ENCODE measurements at regions not wholly inside any gene's neighbourhood (a gene's known extent, or its start where the extent isn't known, plus 50 kb on each side); places are given as distances from the start of the nearest gene placed in this dataset.

GRCh38 chr6:14804001-14804784, 441.7 kb upstream of the JARID2 start:
- DNase-seq = peak; percentile 78

- peak; percentile 98 for DNase-seq
These were observed 441.1 kb upstream of the JARID2 start for GRCh38 chr6:14804785-14805210.

GRCh38 chr6:14806101-14806500, 439.8 kb upstream of the JARID2 start:
- no peak for DNase-seq

GRCh38 chr6:14807130-14807529, 438.7 kb upstream of the JARID2 start:
- DNase-seq = no peak

GRCh38 chr6:14807971-14808370, 437.9 kb upstream of the JARID2 start:
- DNase-seq = no peak

GRCh38 chr6:14810021-14810420, 435.8 kb upstream of the JARID2 start:
- DNase-seq = no peak

- DNase-seq = no peak
These were observed 434.0 kb upstream of the JARID2 start for GRCh38 chr6:14811775-14812428.

- DNase-seq = no peak
These were observed 431.9 kb upstream of the JARID2 start for GRCh38 chr6:14814016-14814415.

- DNase-seq = no peak
These were observed 429.6 kb upstream of the JARID2 start for GRCh38 chr6:14816116-14816859.

- DNase-seq = peak; percentile 83
These were observed 428.8 kb upstream of the JARID2 start for GRCh38 chr6:14817074-14817473.

GRCh38 chr6:14818422-14818884, 427.4 kb upstream of the JARID2 start:
- peak; percentile 97 for DNase-seq

- DNase-seq = peak; percentile 64
These were observed 426.9 kb upstream of the JARID2 start for GRCh38 chr6:14819001-14819400.

- peak; percentile 45 for DNase-seq
These were observed 425.9 kb upstream of the JARID2 start for GRCh38 chr6:14819840-14820420.

GRCh38 chr6:14822012-14822553, 423.8 kb upstream of the JARID2 start:
- no peak for DNase-seq

- DNase-seq = no peak
These were observed 423.2 kb upstream of the JARID2 start for GRCh38 chr6:14822679-14823078.

GRCh38 chr6:14824060-14824459, 421.8 kb upstream of the JARID2 start:
- DNase-seq = peak; percentile 60

- peak; percentile 95 for DNase-seq
These were observed 421.2 kb upstream of the JARID2 start for GRCh38 chr6:14824484-14825275.

GRCh38 chr6:14826456-14826855, 419.4 kb upstream of the JARID2 start:
- DNase-seq = peak; percentile 41

- peak; percentile 17 for DNase-seq
These were observed 418.5 kb upstream of the JARID2 start for GRCh38 chr6:14827354-14827753.

GRCh38 chr6:14828201-14828611, 417.7 kb upstream of the JARID2 start:
- peak; percentile 56 for DNase-seq

- no peak for DNase-seq
These were observed 414.8 kb upstream of the JARID2 start for GRCh38 chr6:14831070-14831469.

- peak; percentile 78 for DNase-seq
These were observed 413.9 kb upstream of the JARID2 start for GRCh38 chr6:14831937-14832336.

Data from NCI-H69 (cell line).